Mucosa of gallbladder (tissue), 1 donor: ENCODE measurements at regions not wholly inside any gene's neighbourhood (a gene's known extent, or its start where the extent isn't known, plus 50 kb on each side); places are given as distances from the start of the nearest gene placed in this dataset.

ENCODE experiments used
- DNase-seq: peaks from one replicate; pipeline ENCODE4 v3.0.0-alpha.2; 2020; ENCODE audit warnings: low spot score
- donor health status: DM: no; HTN: no; CAD: no.

- peak; percentile 34 for DNase-seq
These were observed 497.8 kb upstream of the MYT1L start for GRCh38 chr2:2828774-2829368.

DNA sequence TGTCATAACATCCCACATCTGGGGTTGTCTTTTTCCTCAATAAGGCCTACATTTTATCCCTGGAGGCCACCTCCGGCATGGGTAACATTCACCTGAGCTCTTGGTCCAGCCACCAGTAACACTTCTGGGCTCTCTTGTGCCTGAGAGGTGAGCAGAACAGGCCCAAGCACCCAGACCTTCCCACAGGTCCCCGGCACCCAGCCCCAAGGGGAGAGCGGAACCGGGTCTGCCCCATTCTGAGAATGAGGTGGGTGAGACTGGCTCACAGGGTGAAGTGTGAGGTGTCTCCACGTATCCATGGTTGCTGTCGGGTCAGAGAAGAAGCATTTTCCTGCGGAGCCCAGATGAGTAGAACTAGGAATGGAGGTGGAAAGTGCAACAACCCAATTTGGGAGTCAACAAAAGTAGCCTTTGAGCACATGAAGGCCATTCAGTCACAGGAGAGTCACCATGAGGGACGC is 496.7 kb upstream of the MYT1L start:
- DNase-seq = no peak

DNA sequence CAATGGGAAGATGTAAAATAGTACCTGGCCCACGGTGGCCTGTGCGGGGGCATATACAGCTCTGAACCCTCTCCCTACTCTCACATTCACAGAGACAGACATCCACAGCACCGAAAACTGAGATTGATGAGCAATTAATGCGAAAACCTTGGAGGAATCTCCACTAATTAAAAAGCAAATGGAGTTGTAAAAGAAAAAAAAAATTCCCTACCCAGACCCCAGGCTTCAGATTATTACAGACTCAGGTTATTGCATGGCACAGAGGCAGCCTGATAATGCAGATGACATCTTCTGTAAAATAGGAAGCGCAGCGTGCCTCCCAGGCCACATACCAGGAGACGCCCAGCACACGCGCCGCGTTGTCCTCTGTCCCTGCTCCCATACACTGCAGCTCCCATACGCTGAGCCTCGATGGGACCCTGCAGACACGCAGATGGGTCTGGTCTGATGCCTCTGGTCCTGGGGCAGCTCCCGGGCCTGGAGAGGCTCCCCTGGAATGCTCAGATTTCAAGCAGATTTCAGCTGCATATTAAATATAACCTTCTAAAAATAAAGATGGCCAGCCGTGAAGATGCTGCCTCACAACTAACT is 496.1 kb upstream of the MYT1L start:
- no peak for DNase-seq

GRCh38 chr2:2826621-2827020 is 495.5 kb upstream of the MYT1L start:
- DNase-seq = no peak

GRCh38 chr2:2826209-2826551 is 495.1 kb upstream of the MYT1L start:
- DNase-seq = no peak

DNA sequence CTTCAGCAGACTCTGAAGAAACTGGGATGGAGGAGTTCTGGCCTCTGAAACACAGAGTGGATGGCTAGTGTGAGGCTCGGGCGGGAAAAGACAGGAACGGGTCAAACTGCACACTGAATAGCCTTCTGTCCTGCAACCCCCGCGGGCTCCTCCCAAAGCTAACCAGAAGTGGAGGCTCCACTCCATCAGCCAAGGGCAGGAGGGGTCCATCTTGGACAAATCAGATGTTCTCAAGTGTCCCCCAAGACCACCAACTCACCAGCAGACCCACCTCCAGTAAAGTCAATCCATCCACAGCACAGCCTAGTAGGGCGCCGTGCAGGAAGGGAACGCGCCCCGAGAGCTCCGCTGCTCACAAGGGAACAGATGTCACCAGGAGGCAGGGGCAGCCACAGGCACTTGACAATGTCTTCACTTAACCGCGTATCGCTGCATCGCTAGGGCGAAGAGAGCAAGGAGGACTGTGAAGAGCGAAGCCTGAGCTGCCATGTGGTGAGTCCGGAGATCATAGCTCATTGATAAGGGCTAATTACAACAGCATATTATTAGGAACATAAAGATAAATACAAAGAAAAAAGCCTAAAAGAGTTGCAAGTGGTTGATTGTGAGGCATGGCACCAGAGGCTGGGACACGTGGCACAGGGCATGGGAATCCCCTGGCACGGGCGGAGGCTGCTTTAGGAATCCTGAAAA is 494.6 kb upstream of the MYT1L start:
- peak; percentile 6 for DNase-seq

DNA sequence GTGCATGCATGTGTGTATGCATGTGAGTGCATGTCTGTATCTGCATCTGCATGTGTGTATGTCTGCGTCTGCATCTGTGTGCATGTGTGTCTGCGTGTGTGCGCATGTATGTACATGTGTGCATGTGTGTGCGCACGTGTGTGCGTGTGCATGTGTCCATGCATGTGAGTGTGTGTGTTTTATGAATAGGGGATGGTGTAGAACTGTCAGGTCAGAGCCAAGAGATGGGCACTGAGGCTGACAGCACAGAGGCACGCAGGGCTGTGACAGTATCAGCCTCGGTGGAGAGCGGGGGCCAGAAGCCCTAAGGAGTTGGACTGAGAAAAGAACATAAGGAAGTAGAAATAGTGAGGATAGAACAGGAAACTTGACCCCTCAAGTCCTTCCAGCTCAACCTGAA is 494.0 kb upstream of the MYT1L start:
- DNase-seq = peak; percentile 2

DNA sequence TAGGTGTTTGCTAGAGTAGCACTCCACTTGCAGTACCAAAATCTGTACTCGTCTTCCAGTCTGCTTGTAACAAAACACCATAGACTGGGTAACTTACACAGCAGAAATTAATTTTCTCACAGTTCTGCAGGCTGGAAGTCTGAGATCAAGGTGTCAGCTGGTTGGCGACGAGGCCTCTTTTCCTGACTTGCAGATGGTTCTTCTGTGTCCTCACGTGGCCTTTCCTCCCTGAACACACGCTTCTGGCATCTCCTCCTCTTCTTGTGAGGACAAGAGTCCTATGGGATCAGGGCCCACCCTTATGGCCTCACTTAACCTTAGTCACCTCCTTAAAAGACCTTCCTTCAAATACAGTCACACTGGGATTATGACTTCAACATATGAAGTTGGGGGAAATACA is 493.5 kb upstream of the MYT1L start:
- peak; percentile 5 for DNase-seq

- DNase-seq = no peak
These were observed 492.1 kb upstream of the MYT1L start for GRCh38 chr2:2823061-2823753.

DNA sequence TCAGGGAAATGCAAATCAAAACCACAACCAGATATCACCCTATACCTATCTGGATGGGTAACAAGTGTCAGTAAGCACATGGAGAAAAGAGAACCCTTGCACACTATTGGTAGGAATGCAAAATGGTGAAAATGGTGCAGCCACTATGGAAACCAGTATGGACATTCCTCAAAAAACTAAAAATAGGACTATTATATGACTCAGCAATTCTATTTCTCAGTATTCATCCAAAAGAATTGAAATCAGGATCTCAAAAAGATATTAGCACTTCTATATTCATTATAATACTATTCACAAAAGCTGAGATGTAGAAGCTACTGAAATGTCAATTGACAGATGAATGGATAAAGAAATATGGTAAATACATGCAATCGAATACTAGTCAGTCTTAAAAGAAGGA is 491.1 kb upstream of the MYT1L start:
- no peak for DNase-seq

DNA sequence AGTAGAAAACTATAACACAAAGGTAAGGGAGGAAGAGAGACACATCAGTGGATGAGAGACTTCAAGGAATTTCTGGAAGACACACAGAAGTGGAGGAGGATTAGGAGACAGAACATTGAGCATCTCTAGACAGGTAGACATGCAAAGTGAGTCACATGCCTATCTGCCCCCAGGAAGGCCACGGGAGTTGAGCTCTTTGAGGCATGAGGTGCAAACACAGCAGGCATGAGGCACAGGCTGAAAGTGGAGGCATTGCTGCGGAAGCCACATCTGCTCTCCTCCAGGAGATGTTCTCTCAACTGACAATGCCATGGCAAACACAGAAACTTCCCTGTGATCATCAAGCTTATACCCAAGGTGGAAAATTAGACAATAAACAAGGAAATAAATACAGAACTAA is 481.6 kb upstream of the MYT1L start:
- DNase-seq = no peak

DNA sequence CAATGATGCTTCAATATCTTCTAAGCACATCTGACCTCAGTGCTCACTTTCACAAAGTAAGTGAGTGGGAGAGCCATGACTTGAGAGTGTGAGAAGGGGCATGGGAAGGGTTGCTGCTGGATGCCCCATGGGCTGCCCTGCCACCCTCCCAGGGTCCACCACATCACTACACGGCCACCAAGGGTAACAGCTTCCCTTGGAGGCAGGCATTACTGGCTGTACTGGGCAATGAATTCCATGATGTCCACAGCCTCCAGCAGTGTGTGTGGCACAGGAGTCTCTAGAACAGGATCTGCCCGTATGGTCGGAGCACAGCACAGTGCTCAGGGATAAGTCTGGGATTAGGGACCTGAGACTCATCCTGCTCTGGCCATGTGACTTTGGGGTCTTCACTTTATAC is 481.0 kb upstream of the MYT1L start:
- DNase-seq = no peak

GRCh38 chr2:2810504-2810903 is 479.4 kb upstream of the MYT1L start:
- no peak for DNase-seq

DNA sequence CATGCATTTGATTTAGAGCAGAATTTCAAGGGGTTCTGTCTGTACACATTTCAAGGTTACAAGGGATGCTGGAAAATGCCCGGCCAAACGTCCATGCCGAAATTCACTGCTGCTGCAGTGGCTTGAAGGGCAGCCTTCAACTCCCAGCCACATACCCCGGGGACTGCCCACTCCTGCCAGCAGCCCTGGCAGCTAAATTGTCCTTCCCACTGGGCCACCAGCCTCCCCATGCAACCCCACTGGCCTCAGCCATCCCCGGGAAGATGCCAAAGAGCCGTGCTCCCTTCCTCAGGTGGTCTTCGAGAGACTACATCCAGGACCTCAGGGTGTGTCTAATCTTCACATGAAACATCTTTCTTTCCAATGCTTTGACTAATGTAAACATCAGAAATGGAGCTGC is 478.7 kb upstream of the MYT1L start:
- no peak for DNase-seq

GRCh38 chr2:2808551-2809058 is 477.5 kb upstream of the MYT1L start:
- no peak for DNase-seq

DNA sequence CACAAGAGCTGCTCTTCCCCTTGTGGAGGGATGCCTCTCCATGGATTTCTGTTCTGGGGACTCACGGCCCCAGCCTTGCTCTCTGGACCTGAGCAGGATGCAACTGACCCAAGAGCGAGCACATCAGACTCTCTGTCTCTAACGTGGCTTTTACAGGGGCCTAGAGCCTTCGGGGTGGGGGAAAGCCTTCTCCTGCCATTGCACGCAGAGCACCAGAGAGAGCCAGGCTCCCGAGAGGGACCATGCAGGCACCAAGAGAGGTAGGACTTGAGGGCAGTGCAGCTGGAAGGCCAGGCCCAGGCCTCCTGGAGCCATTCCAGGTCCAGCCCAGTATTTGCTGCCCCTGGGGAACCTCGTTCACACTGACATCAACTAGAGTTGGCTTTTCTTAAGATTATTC is 475.6 kb upstream of the MYT1L start:
- DNase-seq = no peak

DNA sequence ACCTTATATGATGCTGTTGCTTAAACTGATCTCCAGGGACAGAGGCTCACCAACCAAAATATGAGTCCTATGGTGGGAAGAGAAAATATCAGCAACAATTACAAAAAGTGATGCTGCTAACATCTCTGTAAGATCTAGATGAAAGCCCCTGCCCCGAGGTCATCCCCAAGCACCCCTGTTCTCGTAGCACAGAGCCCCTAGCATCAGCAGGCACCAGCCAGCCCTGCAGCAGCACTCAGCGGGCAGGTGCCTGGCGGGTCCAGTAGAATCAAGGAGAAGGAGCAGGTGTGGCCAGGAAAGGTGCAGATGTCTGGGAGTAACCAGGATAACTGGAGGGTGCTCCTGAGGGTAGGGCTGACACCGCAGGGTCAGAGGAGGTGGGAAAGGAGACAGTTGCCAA is 474.2 kb upstream of the MYT1L start:
- DNase-seq = no peak

DNA sequence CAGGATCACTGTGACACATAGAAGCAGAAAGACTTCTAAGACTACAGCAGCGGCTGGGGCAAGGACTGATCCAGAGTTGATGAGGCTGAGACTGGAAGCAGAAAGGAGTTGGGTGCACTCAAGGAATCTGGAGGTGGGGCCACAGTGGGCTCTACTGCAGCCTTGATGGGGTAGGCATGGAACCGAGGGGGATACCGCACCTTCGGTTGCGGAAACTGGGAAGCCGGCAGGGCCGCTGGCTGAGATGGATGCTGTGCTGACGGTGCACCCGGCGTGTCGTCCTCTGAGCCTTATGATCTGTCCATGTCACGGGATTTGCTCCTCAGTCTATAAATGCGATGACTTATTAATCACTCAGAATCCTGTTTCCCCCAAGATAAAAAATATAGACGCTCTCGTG is 473.5 kb upstream of the MYT1L start:
- DNase-seq = peak; percentile 0

DNA sequence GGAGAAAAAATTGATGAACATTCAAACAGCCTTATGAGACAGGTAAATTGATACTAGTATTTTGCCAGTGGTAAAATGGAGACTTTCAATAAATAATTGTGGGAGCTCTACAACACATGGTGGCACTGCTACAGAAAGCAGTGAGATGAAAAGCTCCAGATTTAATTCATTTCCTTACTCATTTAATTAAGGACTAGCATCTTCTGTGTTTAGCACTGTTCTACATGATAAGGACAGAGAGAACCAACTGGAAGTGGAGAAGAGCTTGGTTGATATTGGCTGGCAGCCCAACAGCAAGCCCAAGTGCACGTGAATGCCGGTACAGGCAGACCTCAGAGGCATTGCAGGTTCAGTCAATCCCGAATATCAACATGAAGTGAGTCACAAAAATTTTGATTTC is 470.4 kb upstream of the MYT1L start:
- DNase-seq = peak; percentile 1

DNA sequence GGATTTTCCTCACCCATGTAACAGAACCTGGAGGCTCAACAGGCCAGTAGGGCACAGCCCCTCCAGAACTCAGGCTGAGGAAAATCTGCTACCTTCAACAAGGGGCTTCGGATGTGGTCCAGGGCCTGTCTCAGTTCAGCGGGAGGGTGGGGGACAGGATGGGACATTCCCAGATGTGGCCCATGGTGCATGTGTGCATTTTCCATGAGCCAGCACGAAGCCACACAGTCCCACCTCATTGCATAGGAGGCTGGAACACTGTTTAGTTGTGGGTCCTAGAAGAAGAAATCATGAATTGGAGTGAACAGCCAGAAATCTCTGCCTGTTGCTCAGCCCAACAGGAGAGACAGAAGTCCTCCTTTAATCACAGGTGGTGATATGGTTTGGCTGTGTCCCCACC is 469.6 kb upstream of the MYT1L start:
- peak; percentile 3 for DNase-seq

DNA sequence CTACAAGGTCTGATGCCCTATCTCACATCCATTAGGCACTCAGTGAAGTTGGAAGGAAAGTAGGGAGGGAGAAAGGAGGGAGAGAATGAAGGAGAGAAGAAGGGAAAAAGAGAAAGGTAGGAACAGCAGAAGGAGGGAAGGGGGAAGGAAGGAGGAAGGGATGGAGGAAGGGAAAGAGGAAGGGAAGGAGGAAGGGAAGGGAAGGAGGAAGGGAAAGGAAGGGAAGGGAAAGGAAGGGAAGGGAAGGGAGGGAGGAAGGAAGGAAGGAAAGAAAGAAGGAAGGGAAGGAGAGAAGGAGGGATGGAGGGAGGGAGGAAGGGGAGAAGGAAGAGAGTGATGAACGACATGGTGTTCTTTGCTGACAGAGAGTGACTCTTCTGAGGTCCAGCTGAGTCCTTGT is 468.9 kb upstream of the MYT1L start:
- no peak for DNase-seq

DNA sequence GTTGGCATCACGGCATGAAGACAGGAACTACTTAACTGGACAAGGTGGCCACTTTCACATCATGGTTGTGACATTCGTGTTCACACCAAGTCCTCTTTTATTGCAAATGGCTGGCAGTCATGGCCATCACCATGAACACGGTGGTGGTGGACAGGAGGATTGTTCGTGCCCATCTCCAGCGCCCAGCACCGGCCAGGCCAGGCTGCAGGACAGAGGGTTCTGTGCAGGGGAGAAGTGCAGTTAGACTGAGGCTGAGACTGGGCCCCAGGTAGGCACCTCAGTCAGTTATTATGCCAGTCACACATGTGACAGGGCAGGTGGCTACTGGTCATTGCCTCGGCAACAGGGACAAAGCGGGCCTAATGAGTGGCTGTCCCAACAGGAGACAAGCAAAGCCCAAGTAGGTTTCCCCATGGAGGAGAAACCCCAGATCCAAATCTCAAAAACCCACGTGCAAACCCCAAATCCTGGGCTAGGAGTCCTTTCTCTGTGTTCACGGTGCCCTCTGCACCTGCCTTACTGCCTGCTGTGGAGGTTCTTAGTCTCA is 468.1 kb upstream of the MYT1L start:
- no peak for DNase-seq

DNA sequence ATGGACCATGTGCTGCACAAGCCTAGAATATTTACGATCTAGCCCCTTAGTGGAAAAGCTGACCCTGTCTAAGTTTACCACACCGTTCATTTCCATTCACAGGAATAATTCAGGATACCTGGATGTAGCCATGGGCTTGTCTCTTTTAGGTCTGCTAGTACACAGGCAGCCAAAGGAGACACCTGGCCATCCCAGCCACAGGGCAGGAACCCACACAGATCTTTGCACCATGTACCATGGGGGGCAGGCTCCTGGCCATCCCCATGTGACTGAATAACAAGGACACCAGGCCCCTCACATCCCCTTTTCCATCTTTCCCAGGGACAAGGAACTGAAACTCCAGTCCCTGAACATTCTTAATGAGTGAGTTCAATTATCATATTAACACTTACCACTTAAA is 467.3 kb upstream of the MYT1L start:
- no peak for DNase-seq
